BLaER1 (cell line): ENCODE measurements at regions not wholly inside any gene's neighbourhood (a gene's known extent, or its start where the extent isn't known, plus 50 kb on each side); places are given as distances from the start of the nearest gene placed in this dataset.

Source experiments
- H3K27ac ChIP-seq: shearing (Covaris generic); formaldehyde crosslinking; 2 replicates; pipeline ENCODE4 v1.8.1; 2022
- H3K27me3 ChIP-seq: shearing (Covaris generic); formaldehyde crosslinking; 2 replicates; pipeline ENCODE4 v1.8.1; 2022
- H3K36me3 ChIP-seq: shearing (Covaris generic); formaldehyde crosslinking; 2 replicates; pipeline ENCODE4 v1.8.1; 2022
- H3K4me1 ChIP-seq: shearing (Covaris generic); formaldehyde crosslinking; 2 replicates; pipeline ENCODE4 v1.8.1; 2022
- H3K4me2 ChIP-seq: shearing (Covaris generic); formaldehyde crosslinking; 2 replicates; pipeline ENCODE4 v1.8.1; 2022
- H3K4me3 ChIP-seq: shearing (Covaris generic); formaldehyde crosslinking; 2 replicates; pipeline ENCODE4 v1.8.1; 2022
- H3K9ac ChIP-seq: shearing (Covaris generic); formaldehyde crosslinking; 2 replicates; pipeline ENCODE4 v1.8.1; 2022
- H3K9me3 ChIP-seq: shearing (Covaris generic); formaldehyde crosslinking; 2 replicates; pipeline ENCODE4 v1.8.1; 2022
- H4K20me1 ChIP-seq: shearing (Covaris generic); formaldehyde crosslinking; 2 replicates; pipeline ENCODE4 v1.8.1; 2022
- Cebpa-rat ChIP-seq: shearing (Covaris generic); IDR thresholded peaks from 2 replicates; pipeline ENCODE4 v1.8.1; 2022

- no peak for TF ChIP-seq Cebpa-rat
- no peaks in the 10 kb centered on the region for H3K4me1 ChIP-seq
- no peaks in the 10 kb centered on the region for H3K9me3 ChIP-seq
- H3K36me3 ChIP-seq, result no peaks in the 10 kb centered on the region
- H3K27ac ChIP-seq, result no peak overlapping the region
- no peak overlapping the region for H3K9ac ChIP-seq
- no peaks in the 10 kb centered on the region for H4K20me1 ChIP-seq
- H3K4me2 ChIP-seq, result no peak overlapping the region
- no peaks in the 10 kb centered on the region for H3K27me3 ChIP-seq
- H3K4me3 ChIP-seq, result no peak overlapping the region
Measured at GRCh38 chr9:13502484-13502883, 223.0 kb upstream of the MPDZ start.

GRCh38 chr9:13501018-13501417 is 221.5 kb upstream of the MPDZ start:
- no peak overlapping the region for H3K27ac ChIP-seq
- H3K9ac ChIP-seq, result no peak overlapping the region
- no peaks in the 10 kb centered on the region for H3K4me1 ChIP-seq
- no peaks in the 10 kb centered on the region for H3K9me3 ChIP-seq
- H3K4me3 ChIP-seq, result no peak overlapping the region
- TF ChIP-seq Cebpa-rat, result no peak
- H4K20me1 ChIP-seq, result no peaks in the 10 kb centered on the region
- no peak overlapping the region for H3K4me2 ChIP-seq
- H3K36me3 ChIP-seq, result no peaks in the 10 kb centered on the region
- H3K27me3 ChIP-seq, result no peaks in the 10 kb centered on the region

DNA sequence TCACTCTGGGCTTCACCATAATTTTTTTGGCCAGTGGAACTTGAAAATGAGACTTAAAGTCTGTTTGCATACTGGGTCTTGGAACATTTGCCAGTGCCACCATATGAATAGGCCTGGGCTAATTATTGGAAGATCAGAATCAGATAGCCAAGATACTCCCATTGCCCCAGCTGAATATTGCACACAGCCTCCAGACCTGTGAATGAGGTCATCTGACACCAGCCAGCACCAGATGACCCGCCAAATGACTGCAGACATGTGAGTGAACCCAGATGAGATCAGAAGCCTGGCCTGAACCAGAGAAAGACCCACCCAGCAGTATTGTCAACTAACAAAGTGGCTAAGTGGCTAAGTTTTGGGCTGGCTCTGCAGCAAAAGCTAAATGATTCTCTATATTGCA is 220.5 kb upstream of the MPDZ start:
- no peak overlapping the region for H3K4me3 ChIP-seq
- H3K9me3 ChIP-seq, result no peaks in the 10 kb centered on the region
- no peak overlapping the region for H3K9ac ChIP-seq
- no peaks in the 10 kb centered on the region for H3K36me3 ChIP-seq
- TF ChIP-seq Cebpa-rat, result no peak
- H3K27ac ChIP-seq, result no peak overlapping the region
- no peaks in the 10 kb centered on the region for H3K27me3 ChIP-seq
- no peaks in the 10 kb centered on the region for H4K20me1 ChIP-seq
- H3K4me2 ChIP-seq, result no peak overlapping the region
- no peaks in the 10 kb centered on the region for H3K4me1 ChIP-seq

GRCh38 chr9:13493697-13494096 is 214.2 kb upstream of the MPDZ start:
- H3K27ac ChIP-seq, result no peak overlapping the region
- H3K36me3 ChIP-seq, result no peaks in the 10 kb centered on the region
- no peaks in the 10 kb centered on the region for H3K9me3 ChIP-seq
- no peaks in the 10 kb centered on the region for H3K27me3 ChIP-seq
- no peak for TF ChIP-seq Cebpa-rat
- H3K4me1 ChIP-seq, result no peaks in the 10 kb centered on the region
- no peaks in the 10 kb centered on the region for H4K20me1 ChIP-seq
- H3K9ac ChIP-seq, result no peak overlapping the region
- H3K4me2 ChIP-seq, result no peak overlapping the region
- H3K4me3 ChIP-seq, result no peak overlapping the region

DNA sequence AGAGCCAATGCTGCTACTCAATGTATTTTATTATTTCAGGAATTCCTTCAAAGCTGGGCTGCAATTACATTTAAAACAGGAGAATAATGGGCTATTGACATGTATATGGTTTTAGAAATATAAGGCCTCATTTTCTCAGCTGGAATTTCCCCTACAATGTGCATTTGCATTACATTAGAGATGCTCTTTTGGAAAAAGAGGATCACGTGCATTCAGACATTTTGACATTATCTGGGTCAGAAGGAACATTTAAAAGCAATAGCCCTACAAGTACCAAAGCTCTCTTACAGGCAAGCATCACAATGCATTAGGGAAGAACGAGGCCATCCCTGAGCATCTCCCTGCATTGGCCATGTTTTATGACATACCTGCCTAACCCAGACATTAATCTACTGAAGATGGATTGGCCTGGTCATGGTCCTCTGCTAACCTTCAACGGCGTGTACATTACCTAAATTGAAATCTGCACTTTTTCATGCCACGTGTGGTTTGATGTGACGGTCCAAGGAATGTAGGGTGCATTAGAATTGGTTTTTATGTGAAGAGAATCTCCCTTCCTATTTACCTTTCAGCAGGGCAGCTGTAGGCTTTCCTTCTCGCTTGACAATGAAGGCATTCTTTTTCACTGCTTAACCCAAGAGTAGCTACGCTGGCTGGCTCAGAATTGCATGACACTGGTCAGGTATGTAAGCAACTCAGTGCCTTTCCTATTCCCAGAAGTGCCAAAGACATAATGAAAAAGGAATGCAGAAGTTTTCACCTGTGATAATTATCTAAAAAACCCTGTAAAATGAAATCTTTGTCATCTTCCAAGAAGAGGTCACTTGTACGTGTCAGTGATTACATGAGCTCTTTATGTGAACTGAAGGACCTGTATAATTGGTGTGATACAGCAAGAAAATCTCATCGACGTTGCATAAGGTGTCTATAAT is 212.3 kb upstream of the MPDZ start:
- Histone ChIP-seq H3K36me3 (no peaks in the 10 kb centered on the region), H3K9me3 (no peaks in the 10 kb centered on the region), H4K20me1 (no peaks in the 10 kb centered on the region), H3K4me1 (no peaks in the 10 kb centered on the region), H3K27ac (no peak overlapping the region), H3K27me3 (no peaks in the 10 kb centered on the region), H3K9ac (no peak overlapping the region), H3K4me3 (no peak overlapping the region), H3K4me2 (no peak overlapping the region)
- no peak for TF ChIP-seq Cebpa-rat

DNA sequence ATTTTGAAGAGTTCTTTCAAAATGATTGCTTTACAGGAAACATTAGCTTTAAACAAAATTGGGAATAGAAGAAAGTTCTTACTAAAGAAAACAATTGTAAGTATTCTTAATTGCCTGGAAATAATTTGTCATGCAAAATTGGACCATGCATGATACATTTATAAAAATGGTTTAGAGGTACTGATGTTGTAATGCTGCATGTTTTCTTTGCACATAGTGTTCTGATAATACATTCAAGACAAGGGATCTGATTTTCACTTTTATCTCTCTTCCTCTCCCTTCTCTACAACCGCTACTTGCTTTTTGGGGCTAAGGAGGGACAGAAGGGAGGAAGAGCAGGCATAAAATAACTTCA is 211.6 kb upstream of the MPDZ start:
- Histone ChIP-seq H3K4me3 (no peak overlapping the region), H3K27me3 (no peaks in the 10 kb centered on the region), H3K9ac (no peak overlapping the region), H3K9me3 (no peaks in the 10 kb centered on the region), H3K36me3 (no peaks in the 10 kb centered on the region), H3K4me1 (no peaks in the 10 kb centered on the region), H3K27ac (no peak overlapping the region), H3K4me2 (no peak overlapping the region), H4K20me1 (no peaks in the 10 kb centered on the region)
- no peak for TF ChIP-seq Cebpa-rat

- Histone ChIP-seq H3K4me2 (no peak overlapping the region), H4K20me1 (no peaks in the 10 kb centered on the region), H3K36me3 (no peaks in the 10 kb centered on the region), H3K27ac (no peak overlapping the region), H3K9me3 (no peaks in the 10 kb centered on the region), H3K4me3 (no peak overlapping the region), H3K4me1 (no peaks in the 10 kb centered on the region), H3K9ac (no peak overlapping the region), H3K27me3 (no peaks in the 10 kb centered on the region)
- TF ChIP-seq Cebpa-rat, result no peak
Measured at GRCh38 chr9:13487936-13488335, 208.4 kb upstream of the MPDZ start.

GRCh38 chr9:13487498-13487897 is 208.0 kb upstream of the MPDZ start:
- Histone ChIP-seq H3K9ac (no peak overlapping the region), H3K4me2 (no peak overlapping the region), H3K9me3 (no peaks in the 10 kb centered on the region), H3K27me3 (no peaks in the 10 kb centered on the region), H3K27ac (no peak overlapping the region), H3K4me1 (no peaks in the 10 kb centered on the region), H3K4me3 (no peak overlapping the region), H4K20me1 (no peaks in the 10 kb centered on the region), H3K36me3 (no peaks in the 10 kb centered on the region)
- TF ChIP-seq Cebpa-rat, result no peak

GRCh38 chr9:13487071-13487470 is 207.6 kb upstream of the MPDZ start:
- no peaks in the 10 kb centered on the region for H3K9me3 ChIP-seq
- TF ChIP-seq Cebpa-rat, result no peak
- H3K9ac ChIP-seq, result no peak overlapping the region
- no peaks in the 10 kb centered on the region for H3K36me3 ChIP-seq
- H3K27me3 ChIP-seq, result no peaks in the 10 kb centered on the region
- no peak overlapping the region for H3K4me2 ChIP-seq
- no peak overlapping the region for H3K4me3 ChIP-seq
- no peaks in the 10 kb centered on the region for H4K20me1 ChIP-seq
- H3K4me1 ChIP-seq, result no peaks in the 10 kb centered on the region
- no peak overlapping the region for H3K27ac ChIP-seq

GRCh38 chr9:13485068-13485596 is 205.6 kb upstream of the MPDZ start:
- H3K4me3 ChIP-seq, result no peak overlapping the region
- no peak overlapping the region for H3K9ac ChIP-seq
- H3K4me2 ChIP-seq, result no peak overlapping the region
- H3K27me3 ChIP-seq, result no peaks in the 10 kb centered on the region
- H3K27ac ChIP-seq, result no peak overlapping the region
- H3K9me3 ChIP-seq, result no peaks in the 10 kb centered on the region
- H3K4me1 ChIP-seq, result no peaks in the 10 kb centered on the region
- H3K36me3 ChIP-seq, result no peaks in the 10 kb centered on the region
- TF ChIP-seq Cebpa-rat, result no peak
- no peaks in the 10 kb centered on the region for H4K20me1 ChIP-seq
